GM12865 (cell line): ENCODE measurements at regions not wholly inside any gene's neighbourhood (a gene's known extent, or its start where the extent isn't known, plus 50 kb on each side); places are given as distances from the start of the nearest gene placed in this dataset.
A peak's percentile ranks its signal among the peaks of the same experiment; 100 is the strongest.

ENCODE experiments used
- DNase-seq: peaks from one replicate; pipeline ENCODE4 v3.0.0; 2010; ENCODE audit warnings: low read depth
- H3K4me3 ChIP-seq: 2 replicates; pipeline ENCODE4 v1.5.1; 2011; ENCODE audit warnings: mild to moderate bottlenecking, low read depth, low read length, control low read depth
- CTCF ChIP-seq: IDR thresholded peaks from 2 replicates; pipeline ENCODE4 v1.5.1; 2011; ENCODE audit warnings: low read length, control low read depth, low read depth, inconsistent platforms; ENCODE audit not compliant: insufficient read depth; ENCODE audit errors: missing control alignments

GRCh38 chr13:106433066-106433465 lies 102.4 kb downstream of the EFNB2 start:
- no peak for DNase-seq
- TF ChIP-seq CTCF, result no peak

GRCh38 chr13:106432636-106433035 lies 102.8 kb downstream of the EFNB2 start:
- no peak for TF ChIP-seq CTCF
- DNase-seq, result no peak

More at GRCh38 chr13:106433066-106433465, 102.4 kb downstream of the EFNB2 start:
- no peak overlapping the region for H3K4me3 ChIP-seq

GRCh38 chr13:106426909-106427308 lies 108.6 kb downstream of the EFNB2 start:
- no peak for DNase-seq
- TF ChIP-seq CTCF, result no peak
- H3K4me3 ChIP-seq, result no peak overlapping the region

More at GRCh38 chr13:106432636-106433035, 102.8 kb downstream of the EFNB2 start:
- no peak overlapping the region for H3K4me3 ChIP-seq

- no peak for DNase-seq
- no peak overlapping the region for H3K4me3 ChIP-seq
- TF ChIP-seq CTCF, result no peak
Measured at GRCh38 chr13:106425661-106426060, 109.8 kb downstream of the EFNB2 start.

GRCh38 chr13:106424805-106425204 lies 110.7 kb downstream of the EFNB2 start:
- TF ChIP-seq CTCF, result no peak
- H3K4me3 ChIP-seq, result no peak overlapping the region
- no peak for DNase-seq

GRCh38 chr13:106423530-106423929 lies 111.9 kb downstream of the EFNB2 start:
- DNase-seq, result peak; percentile 9
- H3K4me3 ChIP-seq, result no peak overlapping the region
- TF ChIP-seq CTCF, result no peak

GRCh38 chr13:106418556-106418955 lies 116.9 kb downstream of the EFNB2 start:
- TF ChIP-seq CTCF, result no peak
- no peak overlapping the region for H3K4me3 ChIP-seq
- DNase-seq, result no peak
